Stimulated activated CD4-positive, alpha-beta T cell treated with anti-CD3 and anti-CD28 coated beads, Interleukin-2, amount 100 ng/mL, for 48 hours (primary cell): ENCODE measurements at regions not wholly inside any gene's neighbourhood (a gene's known extent, or its start where the extent isn't known, plus 50 kb on each side); places are given as distances from the start of the nearest gene placed in this dataset.
"Not testable (repeated sequence)": the region's sequence is repeated elsewhere in the genome, so short reads cannot be mapped to it uniquely, and the experiment has no call there.

Source experiments
- DNase-seq, 2 donors: peaks; one replicate each; pipeline ENCODE4 v3.0.0-alpha.2; 2020

- no peak for DNase-seq
These were observed 1643.6 kb upstream of the CELF4 start for GRCh38 chr18:39209173-39209572.

- DNase-seq: no peak
These were observed 1643.1 kb upstream of the CELF4 start for GRCh38 chr18:39208729-39209128.

- DNase-seq: no peak
These were observed 1642.6 kb upstream of the CELF4 start for GRCh38 chr18:39208190-39208589.

GRCh38 chr18:39206398-39207103 lies 1641.0 kb upstream of the CELF4 start:
- not testable (repeated sequence) for DNase-seq

GRCh38 chr18:39205565-39206195 lies 1640.1 kb upstream of the CELF4 start:
- DNase-seq: no peak

GRCh38 chr18:39200153-39200552 lies 1634.6 kb upstream of the CELF4 start:
- DNase-seq: no peak

- DNase-seq: no peak
These were observed 1633.7 kb upstream of the CELF4 start for GRCh38 chr18:39199231-39199855.

- DNase-seq: no peak
These were observed 1632.8 kb upstream of the CELF4 start for GRCh38 chr18:39198376-39198775.

- no peak for DNase-seq
These were observed 1626.3 kb upstream of the CELF4 start for GRCh38 chr18:39191931-39192330.

- no peak for DNase-seq
These were observed 1625.5 kb upstream of the CELF4 start for GRCh38 chr18:39191058-39191457.

GRCh38 chr18:39190508-39190907 lies 1624.9 kb upstream of the CELF4 start:
- DNase-seq: no peak

GRCh38 chr18:39188278-39188677 lies 1622.7 kb upstream of the CELF4 start:
- DNase-seq: no peak

GRCh38 chr18:39186008-39186407 lies 1620.4 kb upstream of the CELF4 start:
- no peak for DNase-seq

GRCh38 chr18:39184176-39184575 lies 1618.6 kb upstream of the CELF4 start:
- DNase-seq: no peak

GRCh38 chr18:39178166-39178565 lies 1612.6 kb upstream of the CELF4 start:
- DNase-seq: no peak

- DNase-seq: no peak
These were observed 1607.3 kb upstream of the CELF4 start for GRCh38 chr18:39172695-39173421.

- no peak for DNase-seq
These were observed 1603.1 kb upstream of the CELF4 start for GRCh38 chr18:39168723-39169122.

- no peak for DNase-seq
These were observed 1602.4 kb upstream of the CELF4 start for GRCh38 chr18:39167990-39168389.

- DNase-seq: no peak
These were observed 1601.2 kb upstream of the CELF4 start for GRCh38 chr18:39166776-39167175.

- no peak for DNase-seq
These were observed 1596.6 kb upstream of the CELF4 start for GRCh38 chr18:39162013-39162827.

- no peak for DNase-seq
These were observed 1583.7 kb upstream of the CELF4 start for GRCh38 chr18:39149211-39149806.

GRCh38 chr18:39134255-39134654 lies 1568.7 kb upstream of the CELF4 start:
- DNase-seq: no peak
